ENCODE measurements at regions not wholly inside any gene's neighbourhood (a gene's known extent, or its start where the extent isn't known, plus 50 kb on each side); places are given as distances from the start of the nearest gene placed in this dataset.

GRCh38 chr4:15260758-15261157, 167.1 kb upstream of the C1QTNF7 start:
- DNase-seq, result no peak
- H3K27ac ChIP-seq, result no peak overlapping the region
- H3K4me1 ChIP-seq, result no peaks in the 10 kb centered on the region
- peaks cover 0 to 23% (median 11%) of the 10 kb centered on the region in 8 donors for H3K9me3 ChIP-seq
- TF ChIP-seq CTCF (IDR thresholded peaks at IDR 0.05 in 8 of 11, conservative IDR thresholded peaks at IDR 0.05 in 3 of 11), result no peak
- no peak for TF ChIP-seq POLR2A (IDR thresholded peaks at IDR 0.05)
- TF ChIP-seq POLR2AphosphoS5 (IDR thresholded peaks at IDR 0.05), result no peak
- no peaks in the 10 kb centered on the region for H3K27me3 ChIP-seq (replicated peaks in 1 of 7)
- intact Hi-C loops (cut with DNase I; ENCODE audit: low total_unique reads), result no loop called here
- WGBS, 5 donors, result 65 to 83% (median 73%) methylated on average over 5 of the region's 5 CpGs
- H3K36me3 ChIP-seq, result no peaks in the 10 kb centered on the region
- H3K4me3 ChIP-seq, result no peak overlapping the region

- Histone ChIP-seq H3K27me3 (replicated peaks in 1 of 7) (no peaks in the 10 kb centered on the region), H3K9me3 (peaks cover 0 to 38% (median 22%) of the 10 kb centered on the region in 8 donors), H3K4me1 (no peaks in the 10 kb centered on the region), H3K4me3 (no peak overlapping the region), H3K36me3 (no peaks in the 10 kb centered on the region), H3K27ac (no peak overlapping the region)
- intact Hi-C loops (cut with DNase I; ENCODE audit: low total_unique reads), result no loop called here
- no peak for DNase-seq
- TF ChIP-seq POLR2A (IDR thresholded peaks at IDR 0.05), result no peak
- no peak for TF ChIP-seq CTCF (IDR thresholded peaks at IDR 0.05 in 8 of 11, conservative IDR thresholded peaks at IDR 0.05 in 3 of 11)
- TF ChIP-seq POLR2AphosphoS5 (IDR thresholded peaks at IDR 0.05), result no peak
Observed at GRCh38 chr4:15262396-15262795, 165.4 kb upstream of the C1QTNF7 start.

GRCh38 chr4:15270201-15270600, 157.6 kb upstream of the C1QTNF7 start:
- Histone ChIP-seq H3K9me3 (peaks cover 8 to 66% (median 43%) of the 10 kb centered on the region in 8 donors), H3K36me3 (no peaks in the 10 kb centered on the region), H3K4me1 (no peaks in the 10 kb centered on the region), H3K27me3 (replicated peaks in 1 of 7) (no peaks in the 10 kb centered on the region), H3K27ac (no peak overlapping the region), H3K4me3 (no peak overlapping the region)
- WGBS, 5 donors, result 77 to 100% (median 84%) methylated on average over 2 of the region's 2 CpGs
- TF ChIP-seq POLR2A (IDR thresholded peaks at IDR 0.05), result no peak
- no peak for TF ChIP-seq CTCF (IDR thresholded peaks at IDR 0.05 in 8 of 11, conservative IDR thresholded peaks at IDR 0.05 in 3 of 11)
- intact Hi-C loops (cut with DNase I; ENCODE audit: low total_unique reads), result no loop called here
- no peak for DNase-seq

- no peak overlapping the region for H3K4me3 ChIP-seq
- intact Hi-C loops (cut with DNase I; ENCODE audit: low total_unique reads), result no loop called here
- 90 to 99% (median 96%) methylated on average over 2 of the region's 2 CpGs for WGBS, 5 donors
- H3K27ac ChIP-seq, result no peak overlapping the region
- no peaks in the 10 kb centered on the region for H3K27me3 ChIP-seq (replicated peaks in 1 of 7)
- H3K9me3 ChIP-seq, result peaks cover 0 to 5% (median 0%) of the 10 kb centered on the region in 8 donors
- no peak for DNase-seq
- H3K4me1 ChIP-seq, result no peaks in the 10 kb centered on the region
- no peaks in the 10 kb centered on the region for H3K36me3 ChIP-seq
- TF ChIP-seq CTCF (IDR thresholded peaks at IDR 0.05 in 8 of 11, conservative IDR thresholded peaks at IDR 0.05 in 3 of 11), result no peak
- TF ChIP-seq POLR2AphosphoS5 (IDR thresholded peaks at IDR 0.05), result no peak
Observed at GRCh38 chr4:15286041-15286440, 141.8 kb upstream of the C1QTNF7 start.
